Thoracic aorta (tissue), 2 donors: ENCODE measurements at regions not wholly inside any gene's neighbourhood (a gene's known extent, or its start where the extent isn't known, plus 50 kb on each side); places are given as distances from the start of the nearest gene placed in this dataset.

Experiments used
- ATAC-seq: fragments of 150-250 bp; one replicate; pipeline ENCODE4 v1.8.0; 2017; ENCODE audit warnings: low read depth; ENCODE audit not compliant: insufficient number of reproducible peaks, low FRiP score
- DNase-seq: peaks from one replicate; pipeline ENCODE4 v3.0.0-alpha.2; 2020; ENCODE audit warnings: low spot score
- H3K27ac ChIP-seq, 2 donors: fragments of 200-600 bp; sonication (generic); 1 replicate in 1 of 2; 2 replicates in 1 of 2; pipeline ENCODE4 v1.5.1; 2016; ENCODE audit warnings: mild to moderate bottlenecking in 2 of 2, moderate library complexity in 2 of 2
- H3K27me3 ChIP-seq: fragments of 200-600 bp; sonication (generic); replicated peaks from 2 replicates; pipeline ENCODE4 v1.6.0; 2016; ENCODE audit warnings: mild to moderate bottlenecking; ENCODE audit not compliant: insufficient read depth
- H3K36me3 ChIP-seq: fragments of 200-600 bp; sonication (generic); one replicate; pipeline ENCODE4 v1.5.1; 2016
- H3K4me1 ChIP-seq, 2 donors: fragments of 200-600 bp; sonication (generic); 1 replicate in 1 of 2; 2 replicates in 1 of 2; pipeline versions ENCODE4 v1.5.1 to v1.6.0; 2016; ENCODE audit warnings: low read depth in 2 of 2, mild to moderate bottlenecking in 1 of 2; ENCODE audit not compliant: control insufficient read depth in 1 of 2
- H3K4me3 ChIP-seq: fragments of 200-600 bp; sonication (generic); 2 replicates; pipeline ENCODE4 v1.5.1; 2016; ENCODE audit warnings: mild to moderate bottlenecking
- H3K9me3 ChIP-seq: fragments of 200-600 bp; sonication (generic); 2 replicates; pipeline ENCODE4 v1.5.1; 2016
- TF ChIP-seq, protein P1 (sequence below): fragments of 200-600 bp; sonication (generic); IDR thresholded peaks from one replicate; pipeline ENCODE4 v1.5.1; 2019; ENCODE audit warnings: antibody characterized with exemption

- H3K27ac ChIP-seq, result no peak overlapping the region
- peaks cover 34 to 41% of the 10 kb centered on the region in 2 donors for H3K4me1 ChIP-seq
- no peak for DNase-seq
- H3K36me3 ChIP-seq, result peaks cover 24% of the 10 kb centered on the region
- H3K27me3 ChIP-seq, result no peaks in the 10 kb centered on the region
- TF ChIP-seq, protein P1, sequence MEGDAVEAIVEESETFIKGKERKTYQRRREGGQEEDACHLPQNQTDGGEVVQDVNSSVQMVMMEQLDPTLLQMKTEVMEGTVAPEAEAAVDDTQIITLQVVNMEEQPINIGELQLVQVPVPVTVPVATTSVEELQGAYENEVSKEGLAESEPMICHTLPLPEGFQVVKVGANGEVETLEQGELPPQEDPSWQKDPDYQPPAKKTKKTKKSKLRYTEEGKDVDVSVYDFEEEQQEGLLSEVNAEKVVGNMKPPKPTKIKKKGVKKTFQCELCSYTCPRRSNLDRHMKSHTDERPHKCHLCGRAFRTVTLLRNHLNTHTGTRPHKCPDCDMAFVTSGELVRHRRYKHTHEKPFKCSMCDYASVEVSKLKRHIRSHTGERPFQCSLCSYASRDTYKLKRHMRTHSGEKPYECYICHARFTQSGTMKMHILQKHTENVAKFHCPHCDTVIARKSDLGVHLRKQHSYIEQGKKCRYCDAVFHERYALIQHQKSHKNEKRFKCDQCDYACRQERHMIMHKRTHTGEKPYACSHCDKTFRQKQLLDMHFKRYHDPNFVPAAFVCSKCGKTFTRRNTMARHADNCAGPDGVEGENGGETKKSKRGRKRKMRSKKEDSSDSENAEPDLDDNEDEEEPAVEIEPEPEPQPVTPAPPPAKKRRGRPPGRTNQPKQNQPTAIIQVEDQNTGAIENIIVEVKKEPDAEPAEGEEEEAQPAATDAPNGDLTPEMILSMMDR, result no peak
- no peak for ATAC-seq
- H3K9me3 ChIP-seq, result no peaks in the 10 kb centered on the region
- no peak overlapping the region for H3K4me3 ChIP-seq
These were observed 120.9 kb upstream of the SMURF2 start for GRCh38 chr17:64783031-64783461.

DNA sequence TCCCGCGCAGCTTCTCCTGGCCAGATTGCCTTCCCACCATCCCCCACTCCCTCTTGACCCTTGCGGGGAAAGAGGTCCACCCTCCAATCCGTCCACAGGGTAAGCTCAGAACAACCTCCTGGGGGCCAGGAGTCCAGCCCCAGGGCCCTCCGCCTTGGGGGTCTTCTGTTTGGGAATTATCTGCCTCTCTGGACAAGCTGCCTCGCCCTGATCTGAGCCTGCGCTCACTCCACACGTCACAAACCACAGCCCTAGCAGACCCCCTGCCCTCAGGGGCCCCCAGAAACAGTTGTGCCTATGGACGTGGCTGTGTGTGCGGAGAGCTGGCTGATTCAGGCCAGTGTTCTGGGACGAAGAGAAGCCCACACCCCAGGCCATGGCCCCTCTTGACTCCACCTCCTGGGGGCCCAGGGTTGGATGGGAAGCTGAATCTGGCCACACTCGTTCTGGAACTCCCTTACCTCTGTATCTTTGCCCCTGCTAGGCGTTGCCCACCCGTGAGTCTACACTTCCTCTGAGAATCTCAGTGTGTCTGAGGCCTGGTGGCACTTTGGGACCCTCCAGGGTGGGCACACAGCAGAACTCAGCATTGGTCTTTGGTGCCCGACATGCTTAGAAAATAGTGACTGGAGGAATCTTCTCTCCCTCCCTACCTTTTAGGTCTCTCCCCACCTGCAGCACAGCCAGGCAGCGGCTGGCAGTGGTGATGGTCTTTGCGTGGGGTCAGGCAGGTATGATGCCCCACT lies 119.9 kb upstream of the SMURF2 start:
- no peak for ATAC-seq
- TF ChIP-seq, protein P1, result no peak
- Histone ChIP-seq H3K9me3 (no peaks in the 10 kb centered on the region), H3K36me3 (peaks cover 20% of the 10 kb centered on the region), H3K27ac (no peak overlapping the region), H3K4me3 (peak overlapping the region; percentile 65), H3K27me3 (no peaks in the 10 kb centered on the region), H3K4me1 (peaks cover 45 to 52% of the 10 kb centered on the region in 2 donors)
- no peak for DNase-seq

- Histone ChIP-seq H3K27ac (no peak overlapping the region), H3K4me3 (peak overlapping the region; percentile 65), H3K36me3 (peaks cover 13% of the 10 kb centered on the region), H3K4me1 (peaks cover 45 to 57% of the 10 kb centered on the region in 2 donors), H3K27me3 (no peaks in the 10 kb centered on the region), H3K9me3 (no peaks in the 10 kb centered on the region)
- TF ChIP-seq, protein P1, result no peak
- DNase-seq (no peak), ATAC-seq (no peak)
These were observed 119.1 kb upstream of the SMURF2 start for GRCh38 chr17:64781014-64781756.

DNA sequence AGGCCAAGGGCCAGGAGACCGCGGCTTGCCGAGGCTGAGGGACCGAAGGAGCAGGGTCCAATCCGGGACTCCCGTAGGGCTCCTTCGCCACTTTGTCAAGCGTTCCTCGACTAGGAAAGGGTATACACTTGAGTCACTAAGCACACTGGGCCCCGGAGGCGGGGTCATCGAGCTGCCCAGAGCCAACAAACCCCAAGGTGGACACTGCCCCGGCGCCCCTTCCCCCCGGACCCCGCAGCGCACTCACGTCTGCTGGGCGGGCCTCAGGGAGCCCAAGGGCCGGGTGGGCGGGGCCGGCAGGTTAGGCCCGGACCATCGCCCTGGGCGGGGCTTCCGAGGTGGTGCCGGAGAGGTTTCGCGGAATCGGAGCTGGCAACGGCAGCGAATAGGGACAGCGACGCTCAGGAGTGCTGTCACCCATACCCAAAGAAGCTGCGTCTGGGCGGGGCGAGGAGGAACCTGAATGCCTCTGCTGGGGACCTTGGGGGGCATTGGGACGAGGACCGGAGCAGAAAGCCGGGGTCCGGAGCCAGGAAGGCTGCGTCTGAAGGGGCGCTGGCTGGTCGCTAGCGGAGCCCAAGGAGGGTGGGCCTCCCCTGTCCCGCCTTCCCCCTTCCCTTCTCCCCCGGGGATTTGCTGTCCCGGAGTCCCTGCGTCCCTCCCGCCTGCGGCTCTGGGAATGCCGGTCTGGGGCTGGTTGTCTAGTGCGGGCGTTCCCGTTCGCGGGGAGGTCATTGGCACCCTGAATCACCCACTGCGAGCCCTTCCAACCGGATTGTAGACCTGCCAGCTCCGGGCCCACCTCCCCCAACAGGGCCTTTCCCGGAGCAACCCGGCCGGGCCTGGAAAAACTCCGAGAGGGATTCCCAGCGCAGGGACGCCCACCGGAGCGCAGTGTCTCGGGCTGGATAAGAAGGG lies 118.2 kb upstream of the SMURF2 start:
- DNase-seq (no peak), ATAC-seq (no peak)
- Histone ChIP-seq H3K27me3 (no peaks in the 10 kb centered on the region), H3K4me1 (peaks cover 45 to 57% of the 10 kb centered on the region in 2 donors), H3K27ac (no peak overlapping the region), H3K9me3 (no peaks in the 10 kb centered on the region), H3K36me3 (peaks cover 5% of the 10 kb centered on the region), H3K4me3 (peak overlapping the region; percentile 65)
- TF ChIP-seq, protein P1, result no peak
